ENCODE measurements at regions not wholly inside any gene's neighbourhood (a gene's known extent, or its start where the extent isn't known, plus 50 kb on each side); places are given as distances from the start of the nearest gene placed in this dataset.

- DNase-seq (ENCODE audit: low read depth, low spot score): no peak
- TF ChIP-seq CTCF (IDR thresholded peaks at IDR 0.05; ENCODE audit: low read depth, low read length): no peak
- in situ Hi-C loops (cut with HindIII; ENCODE audit: low sequenced_read_pairs): no loop called here
- no peak overlapping the region for H3K4me3 ChIP-seq (ENCODE audit: low read depth, low read length)
Measured at GRCh38 chr20:60565083-60565482, 606.9 kb downstream of the CDH26 start.

GRCh38 chr20:60565551-60565950, 607.3 kb downstream of the CDH26 start:
- DNase-seq (ENCODE audit: low read depth, low spot score): no peak
- no peak for TF ChIP-seq CTCF (IDR thresholded peaks at IDR 0.05; ENCODE audit: low read depth, low read length)

GRCh38 chr20:60569116-60569515, 610.9 kb downstream of the CDH26 start:
- no peak overlapping the region for H3K4me3 ChIP-seq (ENCODE audit: low read depth, low read length)
- no peak for TF ChIP-seq CTCF (IDR thresholded peaks at IDR 0.05; ENCODE audit: low read depth, low read length)
- DNase-seq (ENCODE audit: low read depth, low spot score): no peak
- in situ Hi-C loops (cut with HindIII; ENCODE audit: low sequenced_read_pairs): no loop called here

More at GRCh38 chr20:60565551-60565950, 607.3 kb downstream of the CDH26 start:
- in situ Hi-C loops (cut with HindIII; ENCODE audit: low sequenced_read_pairs): no loop called here
- H3K4me3 ChIP-seq (ENCODE audit: low read depth, low read length): no peak overlapping the region

- no peak for DNase-seq (ENCODE audit: low read depth, low spot score)
- TF ChIP-seq CTCF (IDR thresholded peaks at IDR 0.05; ENCODE audit: low read depth, low read length): no peak
- no peak overlapping the region for H3K4me3 ChIP-seq (ENCODE audit: low read depth, low read length)
- in situ Hi-C loops (cut with HindIII; ENCODE audit: low sequenced_read_pairs): no loop called here
Measured at GRCh38 chr20:60570481-60571277, 612.5 kb downstream of the CDH26 start.

GRCh38 chr20:60573003-60573680, 614.9 kb downstream of the CDH26 start:
- H3K4me3 ChIP-seq (ENCODE audit: low read depth, low read length): no peak overlapping the region
- TF ChIP-seq CTCF (IDR thresholded peaks at IDR 0.05; ENCODE audit: low read depth, low read length): no peak
- DNase-seq (ENCODE audit: low read depth, low spot score): no peak
- in situ Hi-C loops (cut with HindIII; ENCODE audit: low sequenced_read_pairs): no loop called here

GRCh38 chr20:60576236-60576635, 618.0 kb downstream of the CDH26 start:
- in situ Hi-C loops (cut with HindIII; ENCODE audit: low sequenced_read_pairs): no loop called here
- no peak for DNase-seq (ENCODE audit: low read depth, low spot score)
- H3K4me3 ChIP-seq (ENCODE audit: low read depth, low read length): no peak overlapping the region
- no peak for TF ChIP-seq CTCF (IDR thresholded peaks at IDR 0.05; ENCODE audit: low read depth, low read length)
